Endothelial cell of umbilical vein (primary cell): ENCODE measurements at regions not wholly inside any gene's neighbourhood (a gene's known extent, or its start where the extent isn't known, plus 50 kb on each side); places are given as distances from the start of the nearest gene placed in this dataset.

Experiments
- EZH2 ChIP-seq: IDR thresholded peaks from 2 replicates; pipeline ENCODE4 v1.6.1; 2012; ENCODE audit warnings: borderline replicate concordance, low read depth, mild to moderate bottlenecking, moderate library complexity, low read length, inconsistent platforms; ENCODE audit not compliant: severe bottlenecking
- JUN ChIP-seq: IDR thresholded peaks from 2 replicates; pipeline ENCODE4 v1.6.1; 2011; ENCODE audit warnings: borderline replicate concordance, low read depth; ENCODE audit not compliant: insufficient read length, insufficient read depth
- MYC ChIP-seq: IDR thresholded peaks from one replicate; pipeline ENCODE4 v1.6.1; 2011; ENCODE audit warnings: mild to moderate bottlenecking, low read depth, low read length
- POLR2A ChIP-seq: IDR thresholded peaks from 2 replicates; pipeline ENCODE4 v1.6.1; 2012; ENCODE audit warnings: low read depth, mild to moderate bottlenecking, control low read depth, low read length
- POLR2AphosphoS5 ChIP-seq: IDR thresholded peaks from 2 replicates; pipeline ENCODE4 v1.6.1; 2012; ENCODE audit warnings: low read depth, mild to moderate bottlenecking, control low read depth, low read length, moderate library complexity; ENCODE audit not compliant: insufficient read depth
- TF ChIP-seq, protein P1 (sequence below), 2 donors: IDR thresholded peaks; 1 replicate in 1 of 2; 2 replicates in 1 of 2; pipeline ENCODE4 v1.5.1; 2011; ENCODE audit warnings: low read length in 2 of 2, mild to moderate bottlenecking in 2 of 2, moderate library complexity in 2 of 2, control low read depth in 1 of 2, inconsistent platforms in 1 of 2, low read depth in 1 of 2; ENCODE audit not compliant: insufficient read depth in 1 of 2; ENCODE audit errors: extremely low read depth in 1 of 2
- TF ChIP-seq, protein P2 (sequence below): IDR thresholded peaks from 2 replicates; pipeline ENCODE4 v1.6.1; 2011; ENCODE audit not compliant: insufficient read depth, insufficient read length

DNA sequence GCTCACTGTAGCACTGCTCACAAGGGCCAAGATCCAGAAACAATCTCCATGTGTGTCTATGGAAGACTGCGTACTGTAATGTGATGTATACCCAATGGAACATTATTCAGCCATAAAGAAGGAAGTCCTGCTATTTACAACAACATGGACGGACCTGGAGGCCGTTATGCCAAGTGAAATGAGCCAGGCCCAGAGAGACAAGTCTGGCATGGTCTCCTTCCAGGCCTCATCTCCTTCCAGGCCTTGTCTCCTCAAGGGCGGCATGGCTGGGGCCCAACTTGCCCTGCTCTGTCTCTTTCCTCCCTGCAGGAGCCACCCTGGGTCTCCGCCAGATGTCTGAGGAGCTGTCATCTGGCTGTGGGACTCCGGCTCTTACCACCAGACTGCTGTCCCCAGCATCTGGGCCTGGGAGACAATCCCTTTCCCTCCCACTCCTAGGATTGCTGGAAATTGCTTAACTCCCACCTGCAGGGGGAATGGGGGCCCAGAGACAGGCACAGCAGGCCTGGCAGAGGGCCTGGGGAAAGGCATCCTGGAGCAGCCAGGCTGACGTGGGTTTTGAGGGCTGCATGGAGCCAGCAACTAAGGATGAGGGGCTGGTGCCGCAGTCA, 1326.6 kb downstream of the TBC1D22A start:
- TF ChIP-seq, protein P1, sequence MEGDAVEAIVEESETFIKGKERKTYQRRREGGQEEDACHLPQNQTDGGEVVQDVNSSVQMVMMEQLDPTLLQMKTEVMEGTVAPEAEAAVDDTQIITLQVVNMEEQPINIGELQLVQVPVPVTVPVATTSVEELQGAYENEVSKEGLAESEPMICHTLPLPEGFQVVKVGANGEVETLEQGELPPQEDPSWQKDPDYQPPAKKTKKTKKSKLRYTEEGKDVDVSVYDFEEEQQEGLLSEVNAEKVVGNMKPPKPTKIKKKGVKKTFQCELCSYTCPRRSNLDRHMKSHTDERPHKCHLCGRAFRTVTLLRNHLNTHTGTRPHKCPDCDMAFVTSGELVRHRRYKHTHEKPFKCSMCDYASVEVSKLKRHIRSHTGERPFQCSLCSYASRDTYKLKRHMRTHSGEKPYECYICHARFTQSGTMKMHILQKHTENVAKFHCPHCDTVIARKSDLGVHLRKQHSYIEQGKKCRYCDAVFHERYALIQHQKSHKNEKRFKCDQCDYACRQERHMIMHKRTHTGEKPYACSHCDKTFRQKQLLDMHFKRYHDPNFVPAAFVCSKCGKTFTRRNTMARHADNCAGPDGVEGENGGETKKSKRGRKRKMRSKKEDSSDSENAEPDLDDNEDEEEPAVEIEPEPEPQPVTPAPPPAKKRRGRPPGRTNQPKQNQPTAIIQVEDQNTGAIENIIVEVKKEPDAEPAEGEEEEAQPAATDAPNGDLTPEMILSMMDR (IDR thresholded peaks at IDR 0.05; ENCODE audit: extremely low read depth in 1 of 2, insufficient read depth in 1 of 2, low read depth in 1 of 2, low read length in 2 of 2) = no peak
- TF ChIP-seq POLR2AphosphoS5 (no peak), JUN (no peak), MYC (no peak), POLR2A (no peak), EZH2 (no peak)
- TF ChIP-seq, protein P2, sequence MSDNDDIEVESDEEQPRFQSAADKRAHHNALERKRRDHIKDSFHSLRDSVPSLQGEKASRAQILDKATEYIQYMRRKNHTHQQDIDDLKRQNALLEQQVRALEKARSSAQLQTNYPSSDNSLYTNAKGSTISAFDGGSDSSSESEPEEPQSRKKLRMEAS = no peak
